ENCODE measurements at regions not wholly inside any gene's neighbourhood (a gene's known extent, or its start where the extent isn't known, plus 50 kb on each side); places are given as distances from the start of the nearest gene placed in this dataset.

DNA sequence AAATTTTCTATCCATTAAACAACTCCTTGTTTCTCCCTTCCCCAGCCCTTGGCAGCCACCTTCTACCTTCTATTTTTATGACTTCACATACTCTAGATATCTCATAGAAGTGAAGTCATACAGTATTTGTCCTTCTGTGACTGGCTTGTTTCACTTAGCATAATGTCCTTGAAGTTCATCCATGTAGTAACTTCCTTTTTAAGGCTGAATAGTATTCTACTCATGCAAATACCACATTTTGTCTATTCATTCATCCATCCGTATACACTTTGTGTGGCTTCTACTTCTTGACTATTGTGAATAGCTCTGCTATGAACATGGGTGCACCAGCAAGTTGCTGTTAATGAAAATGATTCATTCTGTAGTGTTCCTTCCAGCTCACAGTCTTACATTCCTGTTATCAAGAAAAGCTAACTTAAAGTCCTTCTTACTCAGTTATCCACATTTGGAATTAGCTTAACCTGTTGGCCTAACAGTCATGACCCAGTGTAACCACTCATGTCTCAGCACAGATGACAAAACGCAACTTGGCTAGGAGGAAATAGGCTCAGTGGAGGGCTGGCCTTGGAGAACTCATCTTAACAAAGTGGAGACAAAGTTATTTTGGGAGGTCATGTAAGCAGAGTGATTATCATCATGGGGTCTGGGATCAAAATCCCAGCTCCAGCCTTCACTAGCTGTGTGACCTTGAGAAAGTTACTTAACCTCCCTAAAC, 129.7 kb upstream of the MAP3K1 start:
- H3K9me3 ChIP-seq (ENCODE audit: control insufficient read depth, low read depth, low read length): no peaks in the 10 kb centered on the region
- Mint-ChIP-seq H3K9me3 (no peaks in the 10 kb centered on the region), H3K4me3 (no peak overlapping the region), H3K36me3 (ENCODE audit: insufficient read depth in 1 of 3, low read depth in 3 of 3) (no peaks in the 10 kb centered on the region), H3K27ac (no peak overlapping the region), H3K27me3 (ENCODE audit: low read depth) (no peaks in the 10 kb centered on the region), H3K4me1 (peaks cover 13 to 14% of the 10 kb centered on the region in 2 experiments)
- no peak overlapping the region for H3K27ac ChIP-seq (ENCODE audit: insufficient read length, low read depth, low read length)
- no peak overlapping the region for H3K18ac ChIP-seq (ENCODE audit: insufficient read length, low read depth, low read length)
- no peak overlapping the region for H3K56ac ChIP-seq (ENCODE audit: insufficient read length, low read depth, low read length)
- no peak overlapping the region for H2AFZ ChIP-seq (ENCODE audit: low read length)
- H2BK5ac ChIP-seq (ENCODE audit: insufficient read length, low read length): no peak overlapping the region
- H3K79me2 ChIP-seq (ENCODE audit: insufficient read depth, low read length): no peaks in the 10 kb centered on the region
- no peak overlapping the region for H3K14ac ChIP-seq (ENCODE audit: insufficient read depth, low read length)
- no peak overlapping the region for H3K4me2 ChIP-seq (ENCODE audit: insufficient read depth, insufficient read length, low read length)
- H3K23me2 ChIP-seq (ENCODE audit: insufficient read length, low read depth, low read length, poor library complexity, severe bottlenecking): no peaks in the 10 kb centered on the region
- no peaks in the 10 kb centered on the region for H4K20me1 ChIP-seq (ENCODE audit: control insufficient read depth, insufficient read depth, insufficient read length)
- no peak overlapping the region for H3K9ac ChIP-seq (ENCODE audit: extremely low read depth, insufficient read length, low read length)
- no peak overlapping the region for H2BK12ac ChIP-seq (ENCODE audit: insufficient read length, low read depth, low read length)
- H3K27me3 ChIP-seq (ENCODE audit: insufficient read depth, low read length): no peaks in the 10 kb centered on the region
- no peak overlapping the region for H4K8ac ChIP-seq (replicated peaks; ENCODE audit: insufficient read length, low read depth, low read length)
- H3K4me1 ChIP-seq (ENCODE audit: insufficient read depth, low read length): no peaks in the 10 kb centered on the region; the same call in 1 of the 2 replicates
- H2AK5ac ChIP-seq (ENCODE audit: insufficient read length, low read length): no peak overlapping the region
- no peak for DNase-seq
- no peak overlapping the region for H2BK120ac ChIP-seq (ENCODE audit: low read depth, low read length, poor library complexity, severe bottlenecking)
- no peaks in the 10 kb centered on the region for H3K79me1 ChIP-seq (ENCODE audit: insufficient read depth, low read depth, low read length, poor library complexity, severe bottlenecking)
- no peak overlapping the region; the same call in 1 of the 2 replicates for H2BK15ac ChIP-seq (ENCODE audit: low read depth, low read length)
- WGBS (ENCODE audit: extremely low coverage, insufficient read length, low lambda C conversion rate): no CpG with 5 or more reads among the region's 2 CpGs
- H4K5ac ChIP-seq (ENCODE audit: insufficient read length, low read depth, low read length): no peak overlapping the region
- H3K4ac ChIP-seq (ENCODE audit: low read depth, low read length): no peak overlapping the region
- TF ChIP-seq, protein P1, sequence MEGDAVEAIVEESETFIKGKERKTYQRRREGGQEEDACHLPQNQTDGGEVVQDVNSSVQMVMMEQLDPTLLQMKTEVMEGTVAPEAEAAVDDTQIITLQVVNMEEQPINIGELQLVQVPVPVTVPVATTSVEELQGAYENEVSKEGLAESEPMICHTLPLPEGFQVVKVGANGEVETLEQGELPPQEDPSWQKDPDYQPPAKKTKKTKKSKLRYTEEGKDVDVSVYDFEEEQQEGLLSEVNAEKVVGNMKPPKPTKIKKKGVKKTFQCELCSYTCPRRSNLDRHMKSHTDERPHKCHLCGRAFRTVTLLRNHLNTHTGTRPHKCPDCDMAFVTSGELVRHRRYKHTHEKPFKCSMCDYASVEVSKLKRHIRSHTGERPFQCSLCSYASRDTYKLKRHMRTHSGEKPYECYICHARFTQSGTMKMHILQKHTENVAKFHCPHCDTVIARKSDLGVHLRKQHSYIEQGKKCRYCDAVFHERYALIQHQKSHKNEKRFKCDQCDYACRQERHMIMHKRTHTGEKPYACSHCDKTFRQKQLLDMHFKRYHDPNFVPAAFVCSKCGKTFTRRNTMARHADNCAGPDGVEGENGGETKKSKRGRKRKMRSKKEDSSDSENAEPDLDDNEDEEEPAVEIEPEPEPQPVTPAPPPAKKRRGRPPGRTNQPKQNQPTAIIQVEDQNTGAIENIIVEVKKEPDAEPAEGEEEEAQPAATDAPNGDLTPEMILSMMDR (conservative IDR thresholded peaks at IDR 0.05): no peak
- H2BK20ac ChIP-seq (ENCODE audit: low read depth, low read length, poor library complexity, severe bottlenecking): no peak overlapping the region
- H3K23ac ChIP-seq (ENCODE audit: insufficient read length, low read depth, low read length): no peak overlapping the region
- H3T11ph ChIP-seq (ENCODE audit: low read length): no peak overlapping the region
- H4K91ac ChIP-seq (ENCODE audit: insufficient read length, low read depth, low read length): no peak overlapping the region

Data from H9 (cell line).